VCaP (cell line): ENCODE measurements at regions not wholly inside any gene's neighbourhood (a gene's known extent, or its start where the extent isn't known, plus 50 kb on each side); places are given as distances from the start of the nearest gene placed in this dataset.
"Not testable (repeated sequence)": the region's sequence is repeated elsewhere in the genome, so short reads cannot be mapped to it uniquely, and the experiment has no call there.

Experiments
- H3K27ac ChIP-seq: fragments of 450-650 bp; 2 replicates; pipeline ENCODE4 v1.5.1; 2017
- CTCF ChIP-seq: fragments of 450-650 bp; conservative IDR thresholded peaks from 2 replicates; pipeline ENCODE4 v1.5.1; 2017; ENCODE audit warnings: mild to moderate bottlenecking, moderate library complexity

GRCh38 chr5:152641970-152642805, 237.1 kb upstream of the NMUR2 start:
- no peak for TF ChIP-seq CTCF
- H3K27ac ChIP-seq: no peak overlapping the region

DNA sequence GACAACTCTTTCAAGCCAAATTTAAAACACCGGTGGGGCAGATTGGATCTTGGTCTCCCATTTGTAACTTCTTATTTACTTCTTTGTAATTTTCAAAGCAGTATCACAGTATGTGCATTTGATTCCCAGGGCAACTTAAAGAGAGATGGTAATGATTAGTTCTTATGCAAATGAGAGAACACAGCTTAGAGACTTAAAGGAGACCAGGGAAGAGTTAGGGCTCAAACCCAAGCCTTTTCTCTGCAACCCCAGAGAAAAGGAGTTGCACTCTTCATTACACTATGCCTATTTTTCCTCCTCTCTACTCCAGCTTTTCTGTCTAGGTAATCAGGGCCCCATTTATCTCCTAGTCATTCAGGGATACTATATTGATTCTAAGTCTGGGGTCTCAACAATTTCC, 237.8 kb upstream of the NMUR2 start:
- H3K27ac ChIP-seq: no peak overlapping the region
- TF ChIP-seq CTCF: no peak

GRCh38 chr5:152644029-152644728, 239.1 kb upstream of the NMUR2 start:
- H3K27ac ChIP-seq: no peak overlapping the region
- TF ChIP-seq CTCF: no peak

DNA sequence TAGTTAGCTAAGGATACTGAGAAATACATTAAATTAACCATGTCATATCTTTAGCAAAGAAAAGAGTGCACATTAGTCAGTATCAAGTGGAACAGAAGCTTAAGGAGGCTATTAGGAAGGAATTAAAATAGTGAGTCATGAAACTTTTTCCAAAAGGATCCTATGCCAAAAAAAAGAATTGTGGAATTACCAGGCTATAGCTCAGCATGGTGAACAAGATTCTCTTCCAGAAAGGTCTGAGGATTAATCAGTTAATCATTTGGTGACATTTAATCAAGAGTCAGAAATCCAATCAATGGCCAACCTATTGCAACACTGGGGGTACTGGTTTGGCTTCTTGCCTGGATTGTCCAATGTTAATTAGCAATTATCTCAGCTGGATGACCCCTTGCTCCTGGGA, 244.5 kb upstream of the NMUR2 start:
- no peak overlapping the region for H3K27ac ChIP-seq
- no peak for TF ChIP-seq CTCF

DNA sequence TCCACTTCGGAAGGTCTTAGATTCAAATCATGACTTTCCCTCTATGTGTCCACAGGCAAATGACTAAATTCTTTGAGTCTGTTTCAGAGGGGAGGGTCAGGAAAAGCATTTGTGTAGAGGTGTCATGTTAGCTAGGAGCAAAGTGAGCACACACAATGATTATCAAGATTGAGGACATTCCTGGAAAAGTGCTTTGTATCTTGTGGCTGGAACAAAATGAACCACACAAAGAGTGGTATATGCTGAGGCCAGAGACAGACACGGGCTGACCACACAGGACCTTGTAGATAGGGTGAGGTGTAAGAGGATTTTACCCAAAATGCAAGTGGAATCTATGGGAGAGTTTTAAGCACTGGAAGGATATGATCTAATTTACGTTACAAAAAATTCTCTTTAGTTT, 245.3 kb upstream of the NMUR2 start:
- H3K27ac ChIP-seq: no peak overlapping the region
- no peak for TF ChIP-seq CTCF

- H3K27ac ChIP-seq: not testable (repeated sequence)
These were observed 254.4 kb upstream of the NMUR2 start for GRCh38 chr5:152659470-152659869.

GRCh38 chr5:152673601-152674000, 268.5 kb upstream of the NMUR2 start:
- no peak for TF ChIP-seq CTCF
- H3K27ac ChIP-seq: no peak overlapping the region

DNA sequence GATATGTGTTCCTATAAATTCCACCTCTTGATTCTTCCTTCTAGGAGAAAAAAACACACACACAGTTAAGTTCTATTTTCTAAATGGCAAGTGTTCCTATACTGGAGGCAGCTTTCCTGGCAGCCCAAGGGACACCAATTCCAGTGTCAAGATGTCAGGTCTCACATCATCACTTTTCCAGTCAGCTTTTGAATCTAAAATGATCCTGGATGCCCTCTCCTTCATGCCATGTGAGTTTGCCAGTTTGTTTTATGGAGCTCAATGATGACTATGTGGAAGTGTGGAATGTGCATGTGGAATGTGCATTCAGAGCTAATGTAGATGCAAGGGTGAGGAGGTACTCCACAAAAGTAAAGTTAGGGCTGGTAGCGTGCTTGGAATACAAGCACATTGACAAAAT, 269.3 kb upstream of the NMUR2 start:
- TF ChIP-seq CTCF: no peak
- no peak overlapping the region for H3K27ac ChIP-seq
